ENCODE measurements at regions not wholly inside any gene's neighbourhood (a gene's known extent, or its start where the extent isn't known, plus 50 kb on each side); places are given as distances from the start of the nearest gene placed in this dataset.

DNA sequence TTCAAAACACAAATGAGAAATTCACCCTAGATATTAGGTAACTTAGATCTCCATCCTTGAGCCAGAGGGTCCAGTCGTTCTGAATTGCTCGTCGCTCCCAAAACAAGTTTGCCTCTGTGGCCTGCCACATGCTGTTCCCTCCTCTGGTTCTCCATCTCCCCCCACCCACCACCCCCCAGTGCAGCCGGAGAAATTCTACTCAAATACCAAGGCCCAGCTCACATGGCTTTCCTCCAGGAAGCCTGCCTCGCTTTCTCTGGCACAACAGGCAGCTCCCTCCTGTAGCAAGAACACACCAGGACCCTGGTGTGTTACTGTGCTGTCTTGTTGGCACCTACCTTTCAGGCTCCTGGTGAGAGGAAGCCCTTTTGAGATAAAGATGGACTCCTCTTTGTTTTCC lies 52.7 kb upstream of the C10orf90 start:
- DNase-seq (ENCODE audit: low read depth in 1 of 2, low spot score in 2 of 2) (no peak), FAIRE-seq (no peak)
- no peak overlapping the region for H3K4me3 ChIP-seq (ENCODE audit: extremely low read depth in 1 of 4, insufficient read depth in 2 of 4, low read depth in 3 of 4, low read length in 4 of 4)
- H4K91ac ChIP-seq (replicated peaks; ENCODE audit: insufficient read length, low read length) = no peak overlapping the region
- no peak overlapping the region for H3K4me2 ChIP-seq (ENCODE audit: insufficient read depth in 1 of 2, low read depth in 2 of 2, low read length in 2 of 2)
- no peak overlapping the region for H3K23ac ChIP-seq (ENCODE audit: insufficient read length)
- no peak overlapping the region for H2BK120ac ChIP-seq (replicated peaks; ENCODE audit: low read depth, low read length)
- CTCF ChIA-PET (ENCODE audit: partially characterized antibody) = interaction anchor here (0.8 kb wide), 1 partner anchor 107 kb away, joined by 3 read pairs; no protein-coding TSS in a partner anchor
- no peaks in the 10 kb centered on the region for H3K23me2 ChIP-seq (ENCODE audit: low read depth, low read length)
- H2BK15ac ChIP-seq (ENCODE audit: low read length) = no peak overlapping the region
- no peak overlapping the region for H2BK12ac ChIP-seq (ENCODE audit: low read depth, low read length)
- no peak overlapping the region for H4K5ac ChIP-seq (ENCODE audit: insufficient read length, low read depth, low read length)
- no peak overlapping the region for H3K18ac ChIP-seq (ENCODE audit: extremely low read depth, low read length)
- no peak overlapping the region for H2AFZ ChIP-seq (ENCODE audit: low read length)
- no peaks in the 10 kb centered on the region for H3K79me2 ChIP-seq (ENCODE audit: control insufficient read depth in 1 of 2, insufficient read depth in 2 of 2, low read length in 2 of 2)
- H3K56ac ChIP-seq (replicated peaks; ENCODE audit: insufficient read length, low read depth, low read length) = no peak overlapping the region
- H2BK20ac ChIP-seq (ENCODE audit: low read length) = no peak overlapping the region
- no peaks in the 10 kb centered on the region; a peak in 1 of 7 replicates for H3K4me1 ChIP-seq (replicated peaks in 1 of 4; ENCODE audit: control insufficient read depth in 3 of 4, insufficient read depth in 4 of 4, low read length in 3 of 4)
- H4K8ac ChIP-seq (ENCODE audit: extremely low read depth, insufficient read depth, low read length) = no peak overlapping the region
- no peaks in the 10 kb centered on the region for H3K27me3 ChIP-seq (replicated peaks in 1 of 4; ENCODE audit: control insufficient read depth in 3 of 4, extremely low read depth in 1 of 4, insufficient read depth in 3 of 4, low read length in 3 of 4)
- peaks cover 0 to 1% of the 10 kb centered on the region in 2 experiments; a peak in 1 of 4 replicates for H3K9me3 ChIP-seq (ENCODE audit: insufficient read depth in 2 of 2, low read depth in 1 of 2, low read length in 1 of 2)
- no peak overlapping the region for H3K9ac ChIP-seq (replicated peaks in 1 of 4; ENCODE audit: extremely low read depth in 1 of 4, low read depth in 3 of 4, low read length in 3 of 4)
- 74% methylated on average over 4 of the region's 5 CpGs; no CpG with 5 or more reads in 1 of the 2 experiments for WGBS, 2 experiments (ENCODE audit: extremely low coverage in 1 of 2, insufficient coverage in 1 of 2, insufficient read length in 1 of 2, insufficient replicate concordance in 2 of 2, low coverage in 1 of 2, low lambda C conversion rate in 2 of 2, missing lambda C conversion rate in 1 of 2)
- no peaks in the 10 kb centered on the region for H4K20me1 ChIP-seq (replicated peaks in 1 of 2; ENCODE audit: control insufficient read depth in 1 of 2, insufficient read depth in 2 of 2, low read length in 2 of 2)
- no peak overlapping the region for H2BK5ac ChIP-seq (ENCODE audit: low read depth, low read length)
- H3K79me1 ChIP-seq (ENCODE audit: low read depth, low read length) = no peaks in the 10 kb centered on the region
- no peak overlapping the region for H3K27ac ChIP-seq (ENCODE audit: low read depth, low read length)
- no peaks in the 10 kb centered on the region for H3K36me3 ChIP-seq (ENCODE audit: control insufficient read depth in 2 of 4, insufficient read depth in 4 of 4, low read length in 3 of 4)
- no peak overlapping the region for H2AK5ac ChIP-seq (ENCODE audit: low read depth, low read length)
- H3K4ac ChIP-seq (replicated peaks; ENCODE audit: insufficient read length, low read depth, low read length) = no peak overlapping the region
- POLR2A ChIA-PET (ENCODE audit: partially characterized antibody) = no interaction called here
- H3K14ac ChIP-seq (ENCODE audit: insufficient read length) = no peak overlapping the region
- no peak for TF ChIP-seq SIX5 (IDR thresholded peaks at IDR 0.05; ENCODE audit: low read depth, low read length)
- no peak for TF ChIP-seq BCL11A (IDR thresholded peaks at IDR 0.05; ENCODE audit: low read depth in 2 of 2, low read length in 2 of 2)
- TF ChIP-seq SRF (IDR thresholded peaks at IDR 0.05; ENCODE audit: low read depth, low read length) = no peak
- TF ChIP-seq JUND (IDR thresholded peaks at IDR 0.05; ENCODE audit: low read length) = no peak
- no peak for TF ChIP-seq NRF1 (IDR thresholded peaks at IDR 0.05; ENCODE audit: low read depth, low read length)
- no peak for TF ChIP-seq POLR2AphosphoS5 (IDR thresholded peaks at IDR 0.05; ENCODE audit: low read depth, low read length)
- TF ChIP-seq SIRT6 (IDR thresholded peaks at IDR 0.05; ENCODE audit: low read length) = no peak
- no peak for TF ChIP-seq BRCA1 (IDR thresholded peaks at IDR 0.05; ENCODE audit: low read depth, low read length)
- TF ChIP-seq KDM5A (IDR thresholded peaks at IDR 0.05; ENCODE audit: low read length) = no peak
- TF ChIP-seq, protein P1, sequence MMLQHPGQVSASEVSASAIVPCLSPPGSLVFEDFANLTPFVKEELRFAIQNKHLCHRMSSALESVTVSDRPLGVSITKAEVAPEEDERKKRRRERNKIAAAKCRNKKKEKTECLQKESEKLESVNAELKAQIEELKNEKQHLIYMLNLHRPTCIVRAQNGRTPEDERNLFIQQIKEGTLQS (IDR thresholded peaks at IDR 0.05; ENCODE audit: insufficient read depth, low read depth, low read length) = no peak
- TF ChIP-seq HDAC2 (IDR thresholded peaks at IDR 0.05; ENCODE audit: borderline replicate concordance in 1 of 2, low read depth in 2 of 2, low read length in 2 of 2) = no peak
- TF ChIP-seq TAF1 (IDR thresholded peaks at IDR 0.05; ENCODE audit: low read depth, low read length) = no peak
- no peak for TF ChIP-seq SUZ12 (IDR thresholded peaks at IDR 0.05; ENCODE audit: low read length)
- TF ChIP-seq JUN (IDR thresholded peaks at IDR 0.05; ENCODE audit: low read depth, low read length) = no peak

Data from H1 (cell line).